GM21447 (cell line): ENCODE measurements at regions not wholly inside any gene's neighbourhood (a gene's known extent, or its start where the extent isn't known, plus 50 kb on each side); places are given as distances from the start of the nearest gene placed in this dataset.

Experiments used
- ATAC-seq: cut with Tn5 transposase; IDR thresholded peaks from one replicate; pipeline ENCODE4 v1.9.1; 2021; ENCODE audit not compliant: unreplicated experiment

DNA sequence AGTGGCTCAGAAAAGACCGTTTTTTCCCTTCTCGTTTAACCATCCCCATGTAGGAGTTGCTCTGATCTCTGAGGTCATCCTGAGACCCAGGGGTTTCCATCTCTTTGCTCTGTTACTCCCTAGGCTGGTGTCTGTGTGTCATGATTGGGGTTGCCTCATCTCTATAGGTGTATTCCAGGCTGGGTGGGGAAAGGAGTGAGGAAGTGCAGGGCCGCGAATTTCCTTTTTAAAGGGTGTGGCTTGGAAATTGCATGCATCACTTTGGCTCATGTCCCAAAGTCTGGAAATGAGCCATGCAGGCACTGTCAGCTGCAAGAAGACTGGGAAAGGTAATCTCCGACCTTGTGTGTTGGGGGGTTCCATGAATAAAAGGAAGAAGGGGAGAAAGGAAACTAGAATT, 201.9 kb downstream of the AACS start:
- ATAC-seq = no peak

DNA sequence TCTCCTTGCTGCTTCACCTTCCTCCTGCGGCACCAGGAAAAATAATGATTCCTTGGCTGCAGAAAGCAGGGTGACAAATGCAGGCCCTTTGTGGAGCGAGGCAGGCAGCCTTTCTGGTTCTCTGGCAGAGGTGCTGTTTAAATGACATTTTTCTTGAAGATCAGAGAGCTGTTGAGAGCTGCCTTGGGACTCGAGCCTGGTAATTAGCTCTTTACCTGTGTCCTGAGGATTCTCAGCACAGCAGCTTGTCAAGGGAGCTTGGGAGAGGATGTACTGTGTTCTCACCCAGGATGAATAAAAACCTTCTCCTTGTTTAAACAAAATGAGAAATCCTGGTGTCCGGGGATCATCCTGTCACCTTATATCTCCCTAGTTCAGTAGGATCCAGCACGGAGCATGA, 204.0 kb downstream of the AACS start:
- no peak for ATAC-seq

DNA sequence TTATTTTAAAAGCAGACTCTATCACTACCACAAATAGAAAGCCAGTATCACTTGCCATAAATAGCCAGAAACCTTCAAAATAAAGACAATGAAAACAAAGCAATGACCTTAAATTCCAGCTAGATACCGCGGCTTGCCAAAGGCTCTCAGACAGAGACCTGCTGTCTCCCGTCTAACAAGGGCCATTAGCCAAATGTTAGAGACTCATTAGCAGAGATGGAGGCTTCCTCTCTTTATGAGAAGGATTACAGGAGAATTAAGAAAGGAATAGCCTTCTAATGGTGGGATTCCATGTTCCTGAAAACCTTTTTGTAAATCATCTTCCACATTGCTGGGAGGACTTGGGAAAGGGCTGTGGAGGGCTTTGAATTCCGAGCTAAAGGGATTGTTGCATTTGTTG, 206.7 kb downstream of the AACS start:
- ATAC-seq = no peak

DNA sequence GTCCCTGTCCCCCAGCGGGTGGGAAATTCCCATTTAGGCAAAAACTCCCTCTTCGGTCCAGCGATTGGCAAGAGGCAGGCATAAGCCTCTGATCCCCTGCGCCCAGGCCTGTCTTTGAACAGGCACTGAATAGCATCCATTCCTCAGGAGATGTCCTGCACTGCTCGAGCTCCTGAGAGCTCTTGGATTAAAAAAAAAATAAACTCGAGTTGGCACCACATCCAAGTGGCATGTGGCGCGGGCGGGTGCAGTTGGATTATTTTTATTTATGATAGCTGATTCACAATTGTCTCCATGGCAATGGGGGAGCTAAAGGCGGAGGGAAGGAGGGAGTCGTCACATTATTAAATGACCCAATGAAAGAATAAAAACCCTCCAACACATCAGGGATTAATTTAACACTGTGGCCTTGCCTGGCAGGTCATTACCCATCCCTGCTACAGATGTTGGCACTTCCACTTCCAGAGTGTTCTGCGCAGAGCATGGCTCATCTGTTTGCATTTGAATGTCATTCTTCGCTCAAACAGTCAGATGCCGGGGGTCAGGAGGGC, 207.2 kb downstream of the AACS start:
- ATAC-seq = no peak

DNA sequence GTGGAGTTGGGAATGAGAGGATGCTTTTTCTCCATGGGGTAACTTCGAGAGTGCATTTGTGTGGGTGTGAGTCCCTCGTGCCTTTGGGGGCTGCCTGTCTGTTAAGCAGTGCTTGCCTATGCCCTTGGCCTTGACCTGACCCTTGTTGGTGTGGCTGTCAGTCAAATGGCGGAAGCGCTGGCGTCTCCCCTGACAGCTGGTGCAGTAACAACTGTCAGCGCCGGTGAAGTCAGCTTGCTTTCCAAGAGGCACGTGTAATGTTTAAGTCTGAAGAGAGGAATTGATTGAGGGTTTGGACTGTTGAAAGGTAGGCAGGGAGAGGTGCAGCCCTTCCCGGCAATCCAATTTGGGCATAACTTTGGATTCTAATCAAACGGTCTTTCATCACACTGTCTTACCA, 211.3 kb downstream of the AACS start:
- ATAC-seq = no peak

DNA sequence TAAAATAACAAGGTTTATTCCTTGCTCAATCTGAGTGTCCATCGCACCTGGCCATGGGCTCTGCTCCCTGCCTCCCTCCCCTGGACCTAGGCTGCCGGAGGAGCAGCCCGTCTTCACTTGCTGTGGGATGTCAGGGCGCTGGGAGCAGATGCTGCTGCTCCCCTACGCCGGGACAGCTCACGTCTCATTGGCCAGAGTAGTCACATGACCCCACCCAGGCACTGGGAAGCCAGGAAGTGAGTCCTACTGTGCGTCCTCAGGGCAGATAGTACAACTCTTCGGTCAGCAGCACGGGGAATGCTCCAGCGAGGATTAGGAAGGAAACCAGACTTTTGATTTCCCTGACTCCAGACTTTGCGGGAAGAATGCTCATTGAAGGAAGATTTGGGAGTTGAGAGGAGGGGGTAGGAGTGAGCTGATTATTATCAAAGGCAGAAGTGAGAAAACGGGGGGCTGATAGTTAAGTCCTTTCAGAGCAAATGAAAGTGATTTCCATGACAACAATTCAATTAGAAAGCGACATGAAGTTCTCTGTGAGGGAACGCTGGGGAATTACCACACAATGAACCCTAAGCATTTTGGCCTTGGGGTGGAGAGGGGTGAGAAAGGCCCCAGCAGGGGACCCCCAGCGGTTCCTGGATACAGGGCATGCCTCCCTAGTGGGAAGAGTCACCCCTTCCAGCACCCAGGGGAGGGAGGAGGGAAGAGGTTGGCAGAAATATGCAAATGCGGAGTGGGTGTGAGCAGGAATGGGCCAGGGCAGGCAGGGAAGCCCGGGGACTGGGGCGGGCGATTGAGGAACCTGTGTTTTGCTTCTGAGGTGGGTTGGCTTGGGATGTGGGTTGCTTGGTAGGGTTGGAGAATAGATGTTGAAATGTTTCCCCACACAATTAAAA, 215.5 kb downstream of the AACS start:
- ATAC-seq = no peak

DNA sequence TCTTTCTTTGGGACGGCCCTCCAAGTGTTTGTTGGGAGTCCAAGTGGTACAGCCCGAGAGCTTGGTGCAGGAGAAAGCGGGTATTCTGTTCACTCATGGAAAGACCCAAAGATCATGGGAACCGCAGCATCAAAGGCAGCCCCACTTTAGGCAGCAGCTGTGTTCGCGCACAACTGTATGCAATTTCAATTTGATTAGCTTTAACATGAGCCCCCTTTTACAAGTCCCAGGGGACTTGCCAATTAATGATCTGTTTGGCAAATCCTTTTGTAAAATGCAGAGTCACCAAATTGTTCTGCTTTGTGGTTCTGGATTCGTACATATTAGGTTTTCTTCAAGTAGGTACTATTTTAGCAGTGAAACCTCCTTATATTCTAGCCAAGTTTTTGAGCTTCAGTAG, 217.7 kb downstream of the AACS start:
- ATAC-seq = no peak

DNA sequence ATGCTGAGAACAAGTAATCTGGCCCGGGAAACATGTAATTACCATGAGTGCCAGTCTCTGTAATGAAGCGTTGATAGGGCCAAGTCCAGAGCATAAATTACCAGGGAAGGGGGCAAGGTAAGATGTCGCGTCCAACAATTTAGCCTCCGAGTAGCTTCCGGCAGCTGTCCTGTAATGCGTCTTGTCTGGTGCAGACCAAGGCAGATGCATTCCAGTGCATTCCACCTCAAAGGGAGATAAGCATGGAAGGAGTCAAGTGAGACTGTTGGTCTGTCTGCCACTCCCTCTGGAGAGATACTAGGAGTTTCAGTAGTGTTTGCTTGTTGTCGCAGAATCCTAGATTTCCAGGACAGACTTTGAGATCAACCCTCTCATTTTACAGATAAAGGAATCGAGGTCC, 218.3 kb downstream of the AACS start:
- ATAC-seq = no peak

DNA sequence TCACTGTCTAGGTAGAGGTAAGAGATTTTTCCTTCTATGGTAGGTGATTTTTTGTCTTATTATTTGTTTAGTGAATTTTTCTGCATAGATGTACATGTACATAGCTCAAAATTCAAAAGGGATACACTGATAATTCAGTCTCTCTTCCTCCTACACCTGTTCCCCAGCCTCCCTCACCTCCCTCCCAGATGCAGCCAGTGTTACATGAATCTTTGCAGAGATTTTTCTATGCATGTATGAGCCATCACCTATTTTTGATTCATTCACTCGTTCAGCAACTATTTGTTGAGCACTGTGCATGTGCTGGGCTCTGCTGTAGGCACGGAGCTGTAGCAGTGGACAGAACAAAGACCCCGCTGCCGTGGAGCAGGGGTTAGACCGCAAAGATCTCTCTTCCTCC, 218.9 kb downstream of the AACS start:
- ATAC-seq = no peak

DNA sequence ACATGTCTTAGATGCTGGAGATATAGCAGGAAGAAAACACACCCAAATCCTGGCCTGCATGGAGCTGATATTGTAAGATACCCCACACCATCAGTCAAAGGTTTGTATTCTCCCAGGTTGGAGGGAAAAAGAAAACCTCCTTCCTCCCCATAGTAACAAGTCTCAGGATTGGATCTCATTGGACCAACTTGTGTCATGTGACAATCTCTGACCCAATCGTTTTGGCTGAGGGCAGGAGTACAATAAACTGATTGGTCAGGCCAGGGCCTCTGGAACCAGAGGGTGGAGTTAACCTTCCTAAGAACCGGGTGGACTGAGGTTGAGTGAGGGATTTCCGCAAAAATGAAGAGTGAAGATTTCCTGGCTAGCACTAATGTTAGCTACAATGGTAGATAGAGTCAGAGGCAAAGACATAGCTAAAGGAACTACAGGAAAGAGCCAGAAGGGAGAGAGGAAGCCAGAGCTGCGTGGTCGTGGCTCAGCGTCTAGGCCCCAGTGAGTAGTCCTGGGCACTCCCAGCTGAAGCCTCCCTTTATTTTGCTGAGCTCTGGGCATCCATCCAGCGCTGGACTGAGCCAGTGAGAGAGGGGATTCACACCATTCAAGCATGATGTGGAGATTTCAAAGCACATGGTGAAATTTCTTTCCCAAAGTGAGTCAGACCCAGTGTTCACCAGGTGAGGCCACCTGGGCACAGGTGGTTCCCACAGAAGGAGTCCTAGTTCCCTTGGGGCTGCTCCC, 219.9 kb downstream of the AACS start:
- ATAC-seq = no peak

DNA sequence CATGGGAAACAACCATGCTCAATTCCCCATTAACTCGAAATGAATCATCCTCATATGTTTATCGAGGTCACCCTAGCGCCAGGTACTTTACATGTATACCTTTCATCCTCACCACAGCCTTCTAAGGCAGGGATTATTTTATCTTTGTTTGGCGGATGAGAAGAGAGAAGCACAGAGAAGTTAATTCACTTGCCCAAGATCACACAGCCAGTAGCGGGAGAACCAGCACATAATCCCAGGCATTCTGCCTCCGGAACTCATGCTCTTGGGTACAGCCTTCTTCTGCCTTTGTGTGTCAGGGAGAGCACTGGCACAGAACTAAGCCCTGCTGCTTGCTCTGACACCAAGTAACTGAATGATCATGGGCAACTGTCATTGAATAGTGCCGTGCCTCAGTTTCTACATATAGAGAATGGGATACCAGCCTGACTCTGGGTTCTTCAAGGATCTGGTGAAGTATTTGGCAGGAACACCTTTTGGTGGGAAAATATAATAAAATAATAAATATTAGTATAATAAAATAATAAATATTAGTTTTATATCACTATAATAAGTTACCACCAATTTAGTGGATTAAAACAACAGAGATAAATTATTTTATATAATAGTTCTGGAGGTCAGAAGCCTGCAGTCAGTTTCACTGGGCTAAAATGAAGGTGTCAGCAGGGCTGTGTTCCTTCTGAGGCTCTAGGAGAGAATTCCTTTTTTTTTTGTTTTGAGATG, 220.9 kb downstream of the AACS start:
- ATAC-seq = no peak

DNA sequence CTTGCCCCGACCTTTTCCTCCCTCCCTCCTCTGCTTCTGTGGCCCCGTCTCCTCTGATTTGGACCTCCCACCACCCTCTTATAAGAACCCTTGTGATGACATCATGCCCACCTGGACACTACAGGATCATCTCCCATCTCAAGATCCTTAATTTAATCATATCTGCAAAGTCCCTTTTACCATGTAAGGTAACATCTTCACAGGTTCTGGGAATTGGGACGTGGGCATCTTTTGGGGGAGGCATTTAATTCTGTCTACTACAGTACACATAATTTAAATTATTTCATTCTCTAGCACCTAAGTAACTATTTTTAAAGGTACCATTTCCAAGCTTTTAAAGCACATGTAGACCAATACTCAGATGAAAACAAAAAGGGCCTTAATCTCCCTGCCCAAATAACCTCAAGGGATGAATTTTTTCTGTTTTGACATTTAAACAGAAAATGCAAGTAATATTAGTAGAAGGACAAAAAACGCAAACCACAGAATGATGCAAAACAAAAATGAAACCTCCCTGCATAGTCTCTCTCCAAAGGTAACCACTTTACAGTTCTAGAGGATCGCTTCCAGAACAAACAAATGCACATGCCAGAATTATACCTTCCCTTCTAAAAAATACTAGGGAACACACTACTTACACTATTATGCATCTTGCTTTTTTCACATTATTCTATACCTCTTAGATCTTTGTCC, 222.1 kb downstream of the AACS start:
- ATAC-seq = peak; percentile 79

DNA sequence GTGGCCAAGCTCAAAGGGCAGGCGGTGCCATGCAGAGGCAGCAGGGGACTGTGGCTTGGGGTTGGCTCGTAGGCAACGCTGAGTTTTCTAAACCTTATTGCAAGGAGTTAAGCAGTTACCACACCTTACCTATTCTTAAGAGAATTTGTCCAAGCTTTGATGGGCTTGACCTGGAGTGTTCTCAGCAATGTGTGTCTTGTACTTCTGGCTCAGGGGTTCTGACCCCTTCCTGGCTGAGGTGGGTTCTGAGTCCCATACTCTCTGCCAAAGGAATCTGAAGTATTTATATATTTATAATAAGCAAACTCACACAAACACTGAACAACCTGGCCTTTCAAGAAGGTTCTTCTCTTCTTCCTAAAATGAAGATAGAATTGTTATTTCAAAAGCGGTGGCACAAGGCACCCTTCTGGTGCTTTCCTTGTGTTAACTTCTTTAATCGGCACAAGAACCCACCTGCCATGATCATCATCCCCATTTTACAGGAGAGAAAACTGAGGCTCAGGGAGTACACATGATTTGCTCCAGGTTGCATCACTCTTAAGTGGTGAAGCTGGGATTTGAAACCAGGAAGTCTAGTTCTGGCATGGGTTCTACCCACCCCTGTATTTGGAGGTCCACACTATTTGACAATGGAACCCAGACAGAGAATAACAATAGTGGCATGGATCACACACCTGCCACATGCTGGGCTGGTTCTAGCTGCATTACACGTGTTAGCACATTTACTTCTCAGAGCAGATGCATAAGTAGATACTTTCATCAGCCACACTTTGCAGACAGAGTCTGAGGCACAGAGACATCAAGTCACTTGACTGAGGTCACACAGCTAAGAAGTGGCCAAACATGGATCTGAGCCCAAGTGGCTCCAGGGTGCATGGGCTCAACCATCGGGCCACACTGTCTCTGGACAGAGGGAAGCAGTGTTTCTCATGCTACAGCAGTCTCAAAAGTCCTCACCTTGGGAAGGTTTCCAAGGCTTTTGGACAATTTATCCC, 224.0 kb downstream of the AACS start:
- no peak for ATAC-seq

DNA sequence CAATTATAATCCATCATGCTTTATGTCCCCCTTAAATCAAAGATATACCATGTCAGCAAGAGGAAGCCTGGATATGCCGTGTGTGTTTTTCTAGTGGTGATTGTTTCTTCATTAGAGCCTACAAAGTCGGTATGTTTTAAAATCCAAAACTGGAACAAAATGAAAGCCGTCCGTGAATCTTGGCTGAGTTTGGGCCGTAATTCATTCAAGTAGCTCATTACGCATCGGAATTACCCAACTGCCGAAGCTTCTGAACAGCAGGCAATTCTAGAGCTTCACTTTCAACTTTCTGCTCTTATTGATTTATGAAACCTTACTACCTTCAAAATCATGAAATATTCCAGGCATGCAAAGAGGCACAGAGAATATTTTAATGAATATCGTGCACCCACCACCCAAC, 224.7 kb downstream of the AACS start:
- ATAC-seq = no peak

DNA sequence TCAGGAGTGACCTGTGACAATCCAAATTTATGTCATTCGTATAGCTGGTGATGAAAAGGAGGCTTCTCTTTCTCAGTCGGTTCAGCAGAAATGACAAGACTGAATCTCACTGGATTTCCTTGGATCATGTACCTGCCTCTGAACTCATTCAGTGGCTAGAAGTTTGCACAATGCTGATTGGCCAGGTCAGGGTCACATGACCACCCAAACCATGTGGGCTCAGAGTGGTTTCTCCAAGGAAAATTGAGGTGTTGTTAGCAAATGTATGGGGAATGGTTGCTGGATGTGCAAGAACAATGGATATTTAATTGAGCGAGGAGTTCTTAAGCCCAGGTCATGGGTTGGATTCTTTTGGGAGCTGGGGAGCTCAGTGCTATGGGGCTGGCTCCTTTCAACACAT, 227.5 kb downstream of the AACS start:
- ATAC-seq = no peak

DNA sequence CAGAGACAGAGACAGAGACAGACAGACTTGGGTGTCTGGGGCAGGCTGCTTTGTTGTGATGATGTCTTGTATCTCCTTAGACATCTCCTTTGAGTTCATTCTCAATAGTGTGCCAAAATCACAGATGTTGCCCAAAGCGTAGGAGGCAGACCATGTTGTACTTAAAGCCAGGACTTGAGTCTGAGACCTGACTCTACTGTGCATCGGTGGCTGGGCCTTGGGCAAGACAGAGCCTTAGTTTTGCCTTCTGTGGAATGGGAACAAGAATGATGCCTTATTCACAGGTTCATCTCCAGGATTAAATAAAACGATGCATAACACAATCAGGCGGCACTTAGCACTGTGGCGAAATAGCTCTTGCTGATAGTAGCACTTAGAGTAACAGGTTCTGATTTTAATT, 230.3 kb downstream of the AACS start:
- no peak for ATAC-seq

DNA sequence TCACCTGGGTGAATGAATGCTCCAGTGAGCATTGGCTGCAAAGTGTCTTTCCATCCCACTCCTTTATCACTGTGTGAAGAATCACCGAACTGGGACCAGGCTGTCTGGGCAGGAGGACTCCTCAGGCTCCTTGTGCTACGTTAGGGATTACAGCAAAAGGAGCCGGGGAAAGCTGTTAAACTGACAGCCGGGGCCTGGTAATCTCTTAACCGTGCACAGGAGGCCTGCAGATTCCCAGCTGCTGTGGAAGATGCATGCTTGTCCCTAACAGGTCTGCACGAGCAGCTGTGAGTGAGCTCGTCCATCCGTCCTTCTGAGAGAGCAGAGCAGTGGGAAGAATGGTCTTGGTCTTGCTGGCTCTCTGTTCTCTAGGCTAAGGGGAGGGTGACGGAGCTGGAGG, 231.5 kb downstream of the AACS start:
- ATAC-seq = no peak

DNA sequence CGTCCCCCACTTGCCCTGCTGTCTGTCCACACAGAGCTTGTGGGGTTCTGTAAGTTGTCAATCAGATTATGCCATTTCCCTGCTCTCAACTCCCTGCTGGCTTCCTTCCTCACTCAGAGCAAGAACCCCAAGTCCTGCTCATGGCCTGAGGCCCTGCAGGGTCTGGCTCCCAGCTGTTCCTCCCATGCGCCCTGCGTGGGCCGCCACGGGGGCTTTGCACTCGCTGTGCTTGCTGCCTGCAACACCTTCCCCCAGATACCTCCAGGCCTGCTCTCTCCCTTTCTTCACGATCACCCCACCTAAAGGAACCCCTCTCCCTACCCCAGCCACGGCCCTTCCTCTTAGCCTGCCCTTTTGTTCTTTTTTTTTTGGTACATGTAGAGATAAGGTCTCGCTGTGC, 234.6 kb downstream of the AACS start:
- ATAC-seq = no peak

DNA sequence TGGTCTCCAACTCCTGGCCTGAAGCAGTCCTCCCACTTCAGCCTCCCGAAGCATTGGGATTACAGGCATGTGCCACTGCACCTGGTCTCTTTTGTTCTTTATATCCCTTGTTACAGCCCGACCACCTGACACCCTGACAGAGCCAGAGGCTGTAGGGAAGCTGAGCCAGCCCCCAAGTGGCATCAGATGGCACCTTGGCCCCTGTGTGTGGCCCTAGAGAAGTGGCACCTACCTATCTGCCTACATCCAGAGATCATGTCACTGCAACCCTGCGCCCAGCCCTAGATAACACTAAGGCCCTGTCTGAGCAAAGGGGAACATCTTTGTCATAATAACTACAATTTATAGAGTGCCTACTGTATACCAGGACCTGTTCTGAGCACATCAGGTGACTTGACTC, 235.0 kb downstream of the AACS start:
- no peak for ATAC-seq

DNA sequence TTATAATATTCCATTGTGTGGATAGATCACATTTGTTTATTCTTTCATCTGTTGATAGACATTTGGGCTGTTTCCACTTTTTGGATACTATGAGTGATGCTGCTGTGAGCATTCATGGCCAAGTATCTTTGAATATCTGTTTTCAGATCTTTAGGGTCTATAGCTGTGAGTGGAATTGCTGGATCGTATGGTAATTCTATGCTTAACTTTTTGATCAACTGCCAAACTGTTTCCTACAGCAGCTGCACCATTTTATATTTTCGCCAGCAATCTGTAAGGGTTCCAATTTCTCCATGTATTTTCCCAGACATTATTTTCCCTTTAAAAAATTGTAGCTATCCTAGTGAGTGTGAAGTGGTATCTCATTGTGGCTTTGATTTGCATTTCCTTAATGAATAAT, 238.1 kb downstream of the AACS start:
- ATAC-seq = no peak
